22Rv1 (cell line): ENCODE measurements at regions not wholly inside any gene's neighbourhood (a gene's known extent, or its start where the extent isn't known, plus 50 kb on each side); places are given as distances from the start of the nearest gene placed in this dataset.

Source experiments
- H3K27ac ChIP-seq: fragments of 450-650 bp; 2 replicates; pipeline ENCODE4 v1.5.1; 2017
- CTCF ChIP-seq: fragments of 450-650 bp; IDR thresholded peaks from 2 replicates; pipeline ENCODE4 v1.5.1; 2017; ENCODE audit warnings: mild to moderate bottlenecking
- ZFX ChIP-seq: fragments of 450-650 bp; IDR thresholded peaks from 2 replicates; pipeline ENCODE4 v1.6.1; 2017; ENCODE audit warnings: antibody characterized with exemption, borderline replicate concordance

GRCh38 chr4:179615704-179616103 lies 2173.5 kb upstream of the AGA start:
- TF ChIP-seq ZFX (no peak), CTCF (no peak)
- H3K27ac ChIP-seq = no peak overlapping the region

- TF ChIP-seq ZFX = no peak
- TF ChIP-seq CTCF = no peak
- no peak overlapping the region for H3K27ac ChIP-seq
Observed at GRCh38 chr4:179618966-179619365, 2176.7 kb upstream of the AGA start.

- H3K27ac ChIP-seq = no peak overlapping the region
- TF ChIP-seq ZFX (no peak), CTCF (no peak)
Observed at GRCh38 chr4:179624768-179625181, 2182.5 kb upstream of the AGA start.

- H3K27ac ChIP-seq = no peak overlapping the region
- no peak for TF ChIP-seq CTCF
- TF ChIP-seq ZFX = no peak
Observed at GRCh38 chr4:179625406-179625805, 2183.2 kb upstream of the AGA start.

- TF ChIP-seq ZFX = no peak
- peak; percentile 47 for TF ChIP-seq CTCF
- no peak overlapping the region for H3K27ac ChIP-seq
Observed at GRCh38 chr4:179626687-179627086, 2184.4 kb upstream of the AGA start.

GRCh38 chr4:179631321-179631720 lies 2189.1 kb upstream of the AGA start:
- TF ChIP-seq CTCF = no peak
- TF ChIP-seq ZFX = no peak
- H3K27ac ChIP-seq = no peak overlapping the region

GRCh38 chr4:179634862-179635261 lies 2192.6 kb upstream of the AGA start:
- H3K27ac ChIP-seq = no peak overlapping the region
- TF ChIP-seq CTCF (no peak), ZFX (no peak)
